ENCODE measurements at regions not wholly inside any gene's neighbourhood (a gene's known extent, or its start where the extent isn't known, plus 50 kb on each side); places are given as distances from the start of the nearest gene placed in this dataset.
"Not testable (repeated sequence)": the region's sequence is repeated elsewhere in the genome, so short reads cannot be mapped to it uniquely, and the experiment has no call there.

- no peak for DNase-seq
Measured at GRCh38 chr13:72657379-72657778, 70.0 kb downstream of the MZT1 start.

GRCh38 chr13:72656357-72656756 lies 71.1 kb downstream of the MZT1 start:
- no peak for DNase-seq

- no peak for DNase-seq
Measured at GRCh38 chr13:72653506-72653905, 73.9 kb downstream of the MZT1 start.

GRCh38 chr13:72652681-72653080 lies 74.7 kb downstream of the MZT1 start:
- no peak for DNase-seq

- no peak for DNase-seq
Measured at GRCh38 chr13:72651144-72651543, 76.3 kb downstream of the MZT1 start.

- DNase-seq, result no peak
Measured at GRCh38 chr13:72650051-72650700, 77.3 kb downstream of the MZT1 start.

GRCh38 chr13:72648513-72649065 lies 78.8 kb downstream of the MZT1 start:
- no peak for DNase-seq

- DNase-seq, result no peak
Measured at GRCh38 chr13:72647422-72647821, 80.0 kb downstream of the MZT1 start.

GRCh38 chr13:72645521-72645920 lies 81.9 kb downstream of the MZT1 start:
- DNase-seq, result no peak

GRCh38 chr13:72643311-72643989 lies 84.0 kb downstream of the MZT1 start:
- peak; percentile 7 for DNase-seq

- DNase-seq, result no peak
Measured at GRCh38 chr13:72639377-72639776, 88.1 kb downstream of the MZT1 start.

GRCh38 chr13:72638059-72638815 lies 89.2 kb downstream of the MZT1 start:
- DNase-seq, result no peak

- no peak for DNase-seq
Measured at GRCh38 chr13:72637561-72637960, 89.9 kb downstream of the MZT1 start.

- no peak for DNase-seq
Measured at GRCh38 chr13:72634859-72635258, 92.6 kb downstream of the MZT1 start.

- no peak for DNase-seq
Measured at GRCh38 chr13:72622546-72622945, 104.9 kb downstream of the MZT1 start.

GRCh38 chr13:72620874-72621273 lies 106.6 kb downstream of the MZT1 start:
- no peak for DNase-seq

- DNase-seq, result no peak
Measured at GRCh38 chr13:72617951-72618350, 109.5 kb downstream of the MZT1 start.

GRCh38 chr13:72617186-72617585 lies 110.2 kb downstream of the MZT1 start:
- no peak for DNase-seq

- DNase-seq, result not testable (repeated sequence)
Measured at GRCh38 chr13:72610251-72610891, 117.1 kb downstream of the MZT1 start.

- no peak for DNase-seq
Measured at GRCh38 chr13:72599178-72599743, 128.2 kb downstream of the MZT1 start.

GRCh38 chr13:72590091-72590740 lies 137.2 kb downstream of the MZT1 start:
- no peak for DNase-seq

- DNase-seq, result no peak
Measured at GRCh38 chr13:72586518-72586917, 140.9 kb downstream of the MZT1 start.
